ENCODE measurements at regions not wholly inside any gene's neighbourhood (a gene's known extent, or its start where the extent isn't known, plus 50 kb on each side); places are given as distances from the start of the nearest gene placed in this dataset.
"Not testable (repeated sequence)": the region's sequence is repeated elsewhere in the genome, so short reads cannot be mapped to it uniquely, and the experiment has no call there.

DNA sequence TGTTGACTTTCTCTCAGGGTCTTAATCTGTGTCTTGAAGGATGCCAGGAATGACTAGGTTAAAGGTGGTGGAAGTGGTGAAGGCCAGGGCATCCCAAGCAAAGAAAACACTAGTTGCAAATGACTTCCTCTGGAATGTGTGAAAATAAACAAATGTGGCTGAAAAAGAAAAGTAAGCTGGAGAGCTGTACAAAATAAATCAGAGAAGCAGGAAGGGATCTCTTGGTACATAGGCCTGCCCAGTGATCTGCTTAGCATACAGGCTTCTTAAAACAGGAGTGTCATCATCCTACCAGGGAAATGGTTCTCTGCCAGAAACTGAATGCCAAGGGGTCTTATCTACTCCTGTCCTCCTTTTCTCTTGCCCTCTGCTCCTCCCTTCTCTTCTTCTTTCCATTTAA is 1616.0 kb downstream of the KHDRBS2 start:
- no peak for DNase-seq (ENCODE audit: low spot score)

DNA sequence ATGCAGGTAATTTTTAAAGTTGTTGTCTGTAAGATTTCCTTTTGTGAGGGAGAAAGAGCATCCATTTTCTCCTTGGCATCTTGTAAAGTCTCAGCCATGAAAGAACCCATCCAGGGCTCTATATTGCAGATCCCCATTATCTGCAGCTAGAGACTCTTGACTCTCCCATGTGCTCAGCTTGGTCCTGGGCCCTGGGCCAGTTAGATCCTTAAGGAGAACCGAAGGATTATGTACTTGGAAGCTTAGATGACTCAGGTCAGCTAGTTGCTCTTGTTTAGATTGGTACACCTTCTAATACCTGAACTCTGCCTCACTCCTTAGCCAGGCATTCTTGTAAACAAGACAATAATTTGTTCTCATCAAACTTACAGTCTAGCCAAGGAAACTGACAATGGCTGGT is 1617.6 kb downstream of the KHDRBS2 start:
- DNase-seq (ENCODE audit: low spot score), result no peak

DNA sequence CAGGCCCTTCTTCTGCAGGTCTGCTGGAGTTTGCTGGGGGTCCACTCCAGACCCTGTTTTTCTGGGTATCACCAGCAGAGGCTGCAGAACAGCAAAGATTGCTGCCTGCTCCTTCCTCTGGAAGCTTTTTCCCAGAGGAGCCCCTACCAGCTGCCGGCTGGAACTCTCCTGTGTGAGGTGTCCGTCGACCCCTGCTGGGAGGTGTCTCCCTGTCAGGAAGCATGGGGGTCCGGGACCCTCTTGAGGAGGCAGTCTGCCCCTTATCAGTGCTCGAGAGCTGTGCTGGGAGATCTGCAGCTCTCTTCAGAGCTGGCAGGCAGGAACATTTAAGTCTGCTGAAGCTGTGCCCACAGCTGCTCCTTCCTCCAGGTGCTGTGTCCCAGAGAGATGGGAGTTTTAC is 1622.8 kb downstream of the KHDRBS2 start:
- DNase-seq (ENCODE audit: low spot score), result not testable (repeated sequence)

DNA sequence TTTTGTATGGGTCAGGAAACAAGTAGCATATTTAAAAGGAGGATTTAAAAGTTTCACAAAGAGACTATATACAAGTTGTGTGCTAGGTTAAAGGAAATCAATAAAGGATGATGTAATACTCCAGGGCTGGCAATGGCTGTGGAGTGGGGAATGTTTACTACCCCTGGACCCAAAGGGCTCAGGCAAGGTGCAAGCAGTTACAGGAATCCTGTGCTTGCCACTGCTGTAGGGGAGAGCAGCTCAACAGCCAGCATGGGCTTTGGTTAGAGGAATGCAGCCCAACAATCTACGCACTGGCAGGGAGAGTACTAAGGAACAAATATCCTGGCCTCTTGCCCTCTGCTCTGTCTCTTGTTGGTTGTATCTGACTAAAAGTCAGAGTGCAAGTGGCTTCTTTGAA is 1642.2 kb downstream of the KHDRBS2 start:
- no peak for DNase-seq (ENCODE audit: low spot score)

DNA sequence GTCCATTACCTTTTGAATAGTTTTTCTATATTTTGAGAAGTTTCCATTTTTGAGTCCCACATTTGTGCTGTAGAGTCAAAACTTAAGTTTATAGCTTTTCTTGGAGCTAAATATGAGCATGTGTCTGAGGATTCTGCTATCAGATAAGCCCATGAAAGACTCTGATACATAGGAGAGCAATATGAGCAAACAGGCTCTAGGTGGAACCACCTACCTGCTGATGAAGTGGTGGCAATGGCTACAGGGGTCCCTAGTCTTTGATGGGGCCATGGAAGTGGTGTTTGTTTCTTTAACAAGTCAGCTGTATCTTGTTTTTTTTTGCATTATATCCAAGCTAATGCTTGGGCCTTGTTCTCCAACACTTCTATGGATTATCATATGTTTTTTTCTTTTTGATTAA is 1646.8 kb downstream of the KHDRBS2 start:
- not testable (repeated sequence) for DNase-seq (ENCODE audit: low spot score)
